ENCODE measurements at regions not wholly inside any gene's neighbourhood (a gene's known extent, or its start where the extent isn't known, plus 50 kb on each side); places are given as distances from the start of the nearest gene placed in this dataset.
"Not testable (repeated sequence)": the region's sequence is repeated elsewhere in the genome, so short reads cannot be mapped to it uniquely, and the experiment has no call there.

DNA sequence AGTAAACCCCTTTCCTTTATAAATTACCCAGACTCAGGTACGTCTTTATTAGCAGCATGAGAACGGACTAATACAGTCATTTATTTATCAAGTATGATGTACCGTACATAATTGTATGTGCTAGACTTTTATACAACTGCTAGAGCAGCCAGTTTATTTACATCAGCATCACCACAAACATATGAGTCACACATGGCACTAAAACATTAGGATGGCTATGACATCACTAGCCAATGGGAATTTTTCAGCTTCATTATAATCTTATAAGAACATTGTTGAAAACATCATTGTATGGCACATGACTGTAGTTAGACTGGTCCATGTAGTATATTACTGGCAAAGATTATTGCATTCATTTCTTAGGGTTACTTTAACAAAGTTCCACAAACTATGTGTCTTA is 121.7 kb downstream of the ZMAT3 start:
- ChIA-PET CTCF (interaction anchor here (0.6 to 1.9 kb wide), 3 partner anchors 8 to 243 kb away, joined by 3 to 6 read pairs (median 3); no protein-coding TSS in a partner anchor), POLR2A (no interaction called here)
- no peak for TF ChIP-seq CTCF (IDR thresholded peaks at IDR 0.05; ENCODE audit: control extremely low read depth, extremely low read depth, low read depth, missing control alignments)
- DNase-seq (ENCODE audit: extremely low spot score): no peak

DNA sequence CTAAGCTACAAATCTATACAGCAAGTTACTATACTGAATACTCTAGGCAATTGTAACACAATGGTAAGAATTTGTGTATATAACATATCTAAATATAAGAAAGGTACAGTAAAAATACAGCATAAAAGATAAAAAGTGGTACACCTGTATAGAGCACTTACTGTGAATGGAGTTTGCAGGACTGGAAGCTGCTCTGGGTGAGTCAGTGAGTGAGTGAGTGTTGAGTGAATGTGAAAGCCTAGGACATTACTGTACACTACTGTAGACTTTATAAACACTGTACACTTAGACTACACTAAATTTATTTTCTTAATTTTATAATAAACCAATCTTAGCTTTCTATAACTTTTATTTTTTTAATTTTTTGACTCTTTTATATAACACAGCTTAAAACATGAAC is 123.1 kb downstream of the ZMAT3 start:
- ChIA-PET POLR2A (no interaction called here), CTCF (interaction anchor here (1.0 to 2.0 kb wide), 4 partner anchors 9 to 241 kb away, joined by 3 to 6 read pairs (median 4); no protein-coding TSS in a partner anchor)
- TF ChIP-seq CTCF (IDR thresholded peaks at IDR 0.05; ENCODE audit: control extremely low read depth, extremely low read depth, low read depth, missing control alignments): no peak
- no peak for DNase-seq (ENCODE audit: extremely low spot score)

- no peak for TF ChIP-seq CTCF (IDR thresholded peaks at IDR 0.05; ENCODE audit: control extremely low read depth, extremely low read depth, low read depth, missing control alignments)
- DNase-seq (ENCODE audit: extremely low spot score): no peak
- CTCF ChIA-PET: interaction anchor here (1.0 to 2.0 kb wide), 3 partner anchors 10 to 19 kb away, joined by 3 to 6 read pairs (median 4); no protein-coding TSS in a partner anchor
- POLR2A ChIA-PET: no interaction called here
These were observed 123.9 kb downstream of the ZMAT3 start for GRCh38 chr3:178947738-178948137.

GRCh38 chr3:178942261-178942660 is 129.3 kb downstream of the ZMAT3 start:
- POLR2A ChIA-PET; CTCF ChIA-PET; DNase-seq (ENCODE audit: extremely low spot score): not testable (repeated sequence)

- CTCF ChIA-PET: no interaction called here
- no peak for TF ChIP-seq CTCF (IDR thresholded peaks at IDR 0.05; ENCODE audit: control extremely low read depth, extremely low read depth, low read depth, missing control alignments)
- POLR2A ChIA-PET: no interaction called here
- no peak for DNase-seq (ENCODE audit: extremely low spot score)
These were observed 141.5 kb downstream of the ZMAT3 start for GRCh38 chr3:178930116-178930515.

DNA sequence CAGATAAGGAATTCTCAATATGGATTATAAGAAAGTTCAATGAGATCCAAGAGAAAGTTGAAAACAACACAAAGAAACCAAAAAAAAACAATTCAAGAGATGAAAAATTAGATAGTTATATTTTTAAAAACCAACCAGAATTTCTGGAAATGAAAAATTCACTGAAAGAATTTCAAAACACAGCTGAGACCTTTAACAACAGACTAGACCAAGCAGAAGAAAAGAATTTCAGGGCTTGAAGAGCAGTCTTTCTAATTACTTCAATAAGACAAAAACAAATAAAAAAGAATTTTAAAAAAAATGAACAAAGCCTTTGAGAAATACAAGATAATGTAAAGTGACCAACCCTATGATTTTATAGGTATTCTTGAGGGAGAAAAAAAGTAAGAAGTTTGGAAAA is 155.4 kb downstream of the ZMAT3 start:
- ChIA-PET POLR2A (no interaction called here), CTCF (no interaction called here)
- TF ChIP-seq CTCF (IDR thresholded peaks at IDR 0.05; ENCODE audit: control extremely low read depth, extremely low read depth, low read depth, missing control alignments): no peak
- no peak for DNase-seq (ENCODE audit: extremely low spot score)

- ChIA-PET POLR2A (no interaction called here), CTCF (interaction anchor here (0.5 to 0.6 kb wide), 2 partner anchors 123 to 1041 kb away, joined by 3 read pairs; no protein-coding TSS in a partner anchor)
- no peak for DNase-seq (ENCODE audit: extremely low spot score)
- no peak for TF ChIP-seq CTCF (IDR thresholded peaks at IDR 0.05; ENCODE audit: control extremely low read depth, extremely low read depth, low read depth, missing control alignments)
These were observed 156.2 kb downstream of the ZMAT3 start for GRCh38 chr3:178915365-178915764.

All from GM10248 (cell line).